ENCODE measurements at regions not wholly inside any gene's neighbourhood (a gene's known extent, or its start where the extent isn't known, plus 50 kb on each side); places are given as distances from the start of the nearest gene placed in this dataset.

DNA sequence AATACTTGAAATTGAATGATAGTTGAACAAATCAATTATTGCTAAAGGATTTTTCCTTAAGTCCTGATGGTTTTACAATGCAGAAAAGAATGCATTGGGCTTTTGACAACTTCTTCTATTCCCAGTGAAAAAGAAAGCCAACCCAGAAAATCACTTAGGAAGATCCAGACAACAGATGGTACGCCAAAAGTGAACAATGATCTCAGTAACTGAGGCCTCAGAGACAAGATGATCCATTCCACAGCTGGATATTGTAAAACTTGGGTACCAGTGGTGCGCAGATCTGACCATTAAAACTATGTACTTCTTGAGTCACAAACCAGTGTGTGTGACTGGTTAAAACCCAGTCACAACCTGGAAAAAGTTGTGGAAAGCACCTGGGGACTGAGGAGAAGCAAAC, 173.5 kb downstream of the ETAA1 start:
- RAD21 ChIA-PET (ENCODE audit: unreplicated experiment) = no interaction called here
- no peak overlapping the region for H3K9ac ChIP-seq (ENCODE audit: control insufficient read depth, insufficient read depth, low read length)
- POLR2A ChIA-PET = no interaction called here
- H3K27ac ChIP-seq (ENCODE audit: control insufficient read depth, insufficient read depth) = no peak overlapping the region
- 27% methylated on average over 2 of the region's 2 CpGs for whole genome bisulfite sequencing (ENCODE audit: insufficient coverage, insufficient replicate concordance, low lambda C conversion rate, missing lambda C conversion rate)
- no peaks in the 10 kb centered on the region for H4K20me1 ChIP-seq (ENCODE audit: control insufficient read depth, insufficient read depth)
- no peak for TF ChIP-seq MTA2 (IDR thresholded peaks at IDR 0.05; ENCODE audit: low read depth)
- no peak for TF ChIP-seq EP300 (IDR thresholded peaks at IDR 0.05; ENCODE audit: borderline replicate concordance in 1 of 2, control insufficient read depth in 1 of 2, low read depth in 2 of 2, low read length in 2 of 2)
- no peak for TF ChIP-seq ATF7 (IDR thresholded peaks at IDR 0.05; ENCODE audit: low read depth)
- no peak for TF ChIP-seq NFYB (IDR thresholded peaks at IDR 0.05; ENCODE audit: insufficient read depth, low read depth, low read length)
- TF ChIP-seq, protein P1, sequence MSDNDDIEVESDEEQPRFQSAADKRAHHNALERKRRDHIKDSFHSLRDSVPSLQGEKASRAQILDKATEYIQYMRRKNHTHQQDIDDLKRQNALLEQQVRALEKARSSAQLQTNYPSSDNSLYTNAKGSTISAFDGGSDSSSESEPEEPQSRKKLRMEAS (IDR thresholded peaks at IDR 0.05; ENCODE audit: low read depth, low read length) = no peak
- no peak for TF ChIP-seq SIX5 (IDR thresholded peaks at IDR 0.05; ENCODE audit: low read depth, low read length, severe bottlenecking)
- no peak for TF ChIP-seq STAT3 (IDR thresholded peaks at IDR 0.05; ENCODE audit: low read depth, low read length)
- TF ChIP-seq, protein P2, sequence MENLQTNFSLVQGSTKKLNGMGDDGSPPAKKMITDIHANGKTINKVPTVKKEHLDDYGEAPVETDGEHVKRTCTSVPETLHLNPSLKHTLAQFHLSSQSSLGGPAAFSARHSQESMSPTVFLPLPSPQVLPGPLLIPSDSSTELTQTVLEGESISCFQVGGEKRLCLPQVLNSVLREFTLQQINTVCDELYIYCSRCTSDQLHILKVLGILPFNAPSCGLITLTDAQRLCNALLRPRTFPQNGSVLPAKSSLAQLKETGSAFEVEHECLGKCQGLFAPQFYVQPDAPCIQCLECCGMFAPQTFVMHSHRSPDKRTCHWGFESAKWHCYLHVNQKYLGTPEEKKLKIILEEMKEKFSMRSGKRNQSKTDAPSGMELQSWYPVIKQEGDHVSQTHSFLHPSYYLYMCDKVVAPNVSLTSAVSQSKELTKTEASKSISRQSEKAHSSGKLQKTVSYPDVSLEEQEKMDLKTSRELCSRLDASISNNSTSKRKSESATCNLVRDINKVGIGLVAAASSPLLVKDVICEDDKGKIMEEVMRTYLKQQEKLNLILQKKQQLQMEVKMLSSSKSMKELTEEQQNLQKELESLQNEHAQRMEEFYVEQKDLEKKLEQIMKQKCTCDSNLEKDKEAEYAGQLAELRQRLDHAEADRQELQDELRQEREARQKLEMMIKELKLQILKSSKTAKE (IDR thresholded peaks at IDR 0.05; ENCODE audit: low read depth, poor library complexity, severe bottlenecking) = no peak
- no peak for TF ChIP-seq SREBF2 (IDR thresholded peaks at IDR 0.05; ENCODE audit: low read length)
- no peak for TF ChIP-seq RCOR1 (conservative IDR thresholded peaks at IDR 0.05; ENCODE audit: low read depth, low read length)
- TF ChIP-seq IKZF2 (IDR thresholded peaks at IDR 0.05) = no peak
- TF ChIP-seq, protein P3, sequence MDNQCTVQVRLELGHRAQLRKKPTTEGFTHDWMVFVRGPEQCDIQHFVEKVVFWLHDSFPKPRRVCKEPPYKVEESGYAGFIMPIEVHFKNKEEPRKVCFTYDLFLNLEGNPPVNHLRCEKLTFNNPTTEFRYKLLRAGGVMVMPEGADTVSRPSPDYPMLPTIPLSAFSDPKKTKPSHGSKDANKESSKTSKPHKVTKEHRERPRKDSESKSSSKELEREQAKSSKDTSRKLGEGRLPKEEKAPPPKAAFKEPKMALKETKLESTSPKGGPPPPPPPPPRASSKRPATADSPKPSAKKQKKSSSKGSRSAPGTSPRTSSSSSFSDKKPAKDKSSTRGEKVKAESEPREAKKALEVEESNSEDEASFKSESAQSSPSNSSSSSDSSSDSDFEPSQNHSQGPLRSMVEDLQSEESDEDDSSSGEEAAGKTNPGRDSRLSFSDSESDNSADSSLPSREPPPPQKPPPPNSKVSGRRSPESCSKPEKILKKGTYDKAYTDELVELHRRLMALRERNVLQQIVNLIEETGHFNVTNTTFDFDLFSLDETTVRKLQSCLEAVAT (IDR thresholded peaks at IDR 0.05) = no peak
- intact Hi-C loops (cut with micrococcal nuclease; ENCODE audit: unreplicated experiment) = no loop called here
- H3K27me3 ChIP-seq (replicated peaks in 1 of 2; ENCODE audit: control insufficient read depth in 2 of 2, insufficient read depth in 2 of 2, low read length in 1 of 2) = no peaks in the 10 kb centered on the region
- H3K4me1 ChIP-seq (ENCODE audit: control insufficient read depth, insufficient read depth, low read length) = no peaks in the 10 kb centered on the region
- ATAC-seq (no peak), DNase-seq (ENCODE audit: low read depth, low spot score) (no peak), FAIRE-seq (no peak)
- SMC1A ChIA-PET (ENCODE audit: uncharacterized antibody, unreplicated experiment) = interaction anchor here (0.9 kb wide), 1 partner anchor 10 kb away, joined by 3 read pairs; no protein-coding TSS in a partner anchor
- H3K36me3 ChIP-seq (ENCODE audit: control insufficient read depth in 2 of 2, insufficient read depth in 2 of 2, low read length in 1 of 2) = no peaks in the 10 kb centered on the region
- no peak overlapping the region for H3K4me3 ChIP-seq
- H3K4me2 ChIP-seq (ENCODE audit: control insufficient read depth, insufficient read depth) = no peak overlapping the region
- in situ Hi-C loops (cut with MboI) = no loop called here
- no TSS peak for BruUV-seq (replicated peaks)
- H3K9me3 ChIP-seq (replicated peaks; ENCODE audit: control insufficient read depth, insufficient read depth, low read length) = no peaks in the 10 kb centered on the region
- H2AFZ ChIP-seq (ENCODE audit: control insufficient read depth, low read depth, low read length) = no peak overlapping the region
- no peaks in the 10 kb centered on the region for H3K79me2 ChIP-seq (ENCODE audit: control insufficient read depth, insufficient read depth, low read length)
- CTCF ChIA-PET = interaction anchor here (1.7 kb wide), 1 partner anchor 13 kb away, joined by 4 read pairs; no protein-coding TSS in a partner anchor

Measured in GM12878 (cell line).